NCI-H128 (cell line): ENCODE measurements at regions not wholly inside any gene's neighbourhood (a gene's known extent, or its start where the extent isn't known, plus 50 kb on each side); places are given as distances from the start of the nearest gene placed in this dataset.

Experiments
- DNase-seq: peaks from one replicate; lab custom pipeline; 2025; ENCODE audit not compliant: unreplicated experiment; lab: John Stamatoyannopoulos, UW

GRCh38 chr10:31720546-31720945 is 208.1 kb downstream of the ARHGAP12 start:
- DNase-seq: no peak

GRCh38 chr10:31709476-31709875 is 219.2 kb downstream of the ARHGAP12 start:
- DNase-seq: no peak

- DNase-seq: no peak
These were observed 219.6 kb downstream of the ARHGAP12 start for GRCh38 chr10:31709028-31709427.

GRCh38 chr10:31708474-31708873 is 220.2 kb downstream of the ARHGAP12 start:
- no peak for DNase-seq

- no peak for DNase-seq
These were observed 220.6 kb downstream of the ARHGAP12 start for GRCh38 chr10:31708046-31708445.

GRCh38 chr10:31707093-31708039 is 221.3 kb downstream of the ARHGAP12 start:
- no peak for DNase-seq

- no peak for DNase-seq
These were observed 222.1 kb downstream of the ARHGAP12 start for GRCh38 chr10:31706464-31707092.

GRCh38 chr10:31705136-31705535 is 223.5 kb downstream of the ARHGAP12 start:
- DNase-seq: no peak

GRCh38 chr10:31704195-31704594 is 224.4 kb downstream of the ARHGAP12 start:
- no peak for DNase-seq

GRCh38 chr10:31702954-31703353 is 225.7 kb downstream of the ARHGAP12 start:
- DNase-seq: no peak

GRCh38 chr10:31702005-31702404 is 226.6 kb downstream of the ARHGAP12 start:
- no peak for DNase-seq

GRCh38 chr10:31701546-31701945 is 227.1 kb downstream of the ARHGAP12 start:
- DNase-seq: no peak

- no peak for DNase-seq
These were observed 228.4 kb downstream of the ARHGAP12 start for GRCh38 chr10:31700181-31700611.

GRCh38 chr10:31698181-31698830 is 230.3 kb downstream of the ARHGAP12 start:
- DNase-seq: no peak

GRCh38 chr10:31697271-31698180 is 231.1 kb downstream of the ARHGAP12 start:
- DNase-seq: no peak

GRCh38 chr10:31694929-31695837 is 233.4 kb downstream of the ARHGAP12 start:
- DNase-seq: no peak

- no peak for DNase-seq
These were observed 234.4 kb downstream of the ARHGAP12 start for GRCh38 chr10:31694126-31694685.

- DNase-seq: no peak
These were observed 235.1 kb downstream of the ARHGAP12 start for GRCh38 chr10:31693491-31693890.

GRCh38 chr10:31689233-31689632 is 239.4 kb downstream of the ARHGAP12 start:
- no peak for DNase-seq
